HEK293 (cell line): ENCODE measurements at regions not wholly inside any gene's neighbourhood (a gene's known extent, or its start where the extent isn't known, plus 50 kb on each side); places are given as distances from the start of the nearest gene placed in this dataset.

Source experiments
- KLF9 ChIP-seq: fragments of 450-650 bp; formaldehyde crosslinking; IDR thresholded peaks from 2 replicates; pipeline ENCODE4 v1.5.1; 2016; ENCODE audit warnings: missing biosample characterization, missing genetic modification characterization, low read depth
- MEIS1 ChIP-seq: sonication (generic); formaldehyde crosslinking; IDR thresholded peaks from 2 replicates; pipeline ENCODE4 v1.8.1; 2022; ENCODE audit warnings: missing genetic modification reagents, mild to moderate bottlenecking, borderline replicate concordance
- ZNF266 ChIP-seq: fragments of 450-650 bp; formaldehyde crosslinking; IDR thresholded peaks from 2 replicates; pipeline ENCODE4 v1.5.1; 2016; ENCODE audit warnings: missing biosample characterization, missing genetic modification characterization, low read depth
- ZNF530 ChIP-seq: fragments of 450-650 bp; formaldehyde crosslinking; IDR thresholded peaks from 2 replicates; pipeline ENCODE4 v1.5.1; 2016; ENCODE audit warnings: low read depth, missing biosample characterization, missing genetic modification characterization
- TF ChIP-seq, protein P1 (sequence below): fragments of 450-650 bp; formaldehyde crosslinking; IDR thresholded peaks from 2 replicates; pipeline ENCODE4 v1.5.1; 2016; ENCODE audit warnings: missing biosample characterization, missing genetic modification characterization
- TF ChIP-seq, protein P2 (sequence below): fragments of 450-650 bp; formaldehyde crosslinking; IDR thresholded peaks from 2 replicates; pipeline ENCODE4 v1.5.1; 2016; ENCODE audit warnings: missing biosample characterization, missing genetic modification characterization
- TF ChIP-seq, protein P3 (sequence below): fragments of 450-650 bp; formaldehyde crosslinking; IDR thresholded peaks from 2 replicates; pipeline ENCODE4 v1.5.1; 2016; ENCODE audit warnings: missing biosample characterization, missing genetic modification characterization

DNA sequence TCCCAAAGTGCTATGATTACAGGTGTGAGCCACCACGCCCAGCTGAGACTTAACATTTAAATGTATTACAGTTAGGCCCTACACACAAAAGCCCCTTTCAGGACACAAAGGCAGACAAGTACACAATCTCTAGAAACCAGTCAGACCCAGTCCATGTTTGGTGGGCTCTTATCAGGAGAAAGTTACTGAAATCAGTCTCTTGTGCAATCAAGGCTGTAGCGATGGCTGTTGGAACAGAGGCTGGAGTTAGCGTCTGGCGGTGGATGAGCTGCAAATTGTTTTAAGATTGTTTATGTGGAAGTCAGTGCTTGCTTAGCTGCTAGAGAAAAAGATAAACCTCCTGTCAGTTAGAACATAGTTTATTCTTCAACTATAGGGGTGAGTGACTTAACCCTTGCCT is 89.5 kb upstream of the SNRPN start:
- no peak for TF ChIP-seq KLF9
- TF ChIP-seq, protein P1, sequence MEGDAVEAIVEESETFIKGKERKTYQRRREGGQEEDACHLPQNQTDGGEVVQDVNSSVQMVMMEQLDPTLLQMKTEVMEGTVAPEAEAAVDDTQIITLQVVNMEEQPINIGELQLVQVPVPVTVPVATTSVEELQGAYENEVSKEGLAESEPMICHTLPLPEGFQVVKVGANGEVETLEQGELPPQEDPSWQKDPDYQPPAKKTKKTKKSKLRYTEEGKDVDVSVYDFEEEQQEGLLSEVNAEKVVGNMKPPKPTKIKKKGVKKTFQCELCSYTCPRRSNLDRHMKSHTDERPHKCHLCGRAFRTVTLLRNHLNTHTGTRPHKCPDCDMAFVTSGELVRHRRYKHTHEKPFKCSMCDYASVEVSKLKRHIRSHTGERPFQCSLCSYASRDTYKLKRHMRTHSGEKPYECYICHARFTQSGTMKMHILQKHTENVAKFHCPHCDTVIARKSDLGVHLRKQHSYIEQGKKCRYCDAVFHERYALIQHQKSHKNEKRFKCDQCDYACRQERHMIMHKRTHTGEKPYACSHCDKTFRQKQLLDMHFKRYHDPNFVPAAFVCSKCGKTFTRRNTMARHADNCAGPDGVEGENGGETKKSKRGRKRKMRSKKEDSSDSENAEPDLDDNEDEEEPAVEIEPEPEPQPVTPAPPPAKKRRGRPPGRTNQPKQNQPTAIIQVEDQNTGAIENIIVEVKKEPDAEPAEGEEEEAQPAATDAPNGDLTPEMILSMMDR (tag by site-specific recombination), result no peak
- TF ChIP-seq, protein P2, sequence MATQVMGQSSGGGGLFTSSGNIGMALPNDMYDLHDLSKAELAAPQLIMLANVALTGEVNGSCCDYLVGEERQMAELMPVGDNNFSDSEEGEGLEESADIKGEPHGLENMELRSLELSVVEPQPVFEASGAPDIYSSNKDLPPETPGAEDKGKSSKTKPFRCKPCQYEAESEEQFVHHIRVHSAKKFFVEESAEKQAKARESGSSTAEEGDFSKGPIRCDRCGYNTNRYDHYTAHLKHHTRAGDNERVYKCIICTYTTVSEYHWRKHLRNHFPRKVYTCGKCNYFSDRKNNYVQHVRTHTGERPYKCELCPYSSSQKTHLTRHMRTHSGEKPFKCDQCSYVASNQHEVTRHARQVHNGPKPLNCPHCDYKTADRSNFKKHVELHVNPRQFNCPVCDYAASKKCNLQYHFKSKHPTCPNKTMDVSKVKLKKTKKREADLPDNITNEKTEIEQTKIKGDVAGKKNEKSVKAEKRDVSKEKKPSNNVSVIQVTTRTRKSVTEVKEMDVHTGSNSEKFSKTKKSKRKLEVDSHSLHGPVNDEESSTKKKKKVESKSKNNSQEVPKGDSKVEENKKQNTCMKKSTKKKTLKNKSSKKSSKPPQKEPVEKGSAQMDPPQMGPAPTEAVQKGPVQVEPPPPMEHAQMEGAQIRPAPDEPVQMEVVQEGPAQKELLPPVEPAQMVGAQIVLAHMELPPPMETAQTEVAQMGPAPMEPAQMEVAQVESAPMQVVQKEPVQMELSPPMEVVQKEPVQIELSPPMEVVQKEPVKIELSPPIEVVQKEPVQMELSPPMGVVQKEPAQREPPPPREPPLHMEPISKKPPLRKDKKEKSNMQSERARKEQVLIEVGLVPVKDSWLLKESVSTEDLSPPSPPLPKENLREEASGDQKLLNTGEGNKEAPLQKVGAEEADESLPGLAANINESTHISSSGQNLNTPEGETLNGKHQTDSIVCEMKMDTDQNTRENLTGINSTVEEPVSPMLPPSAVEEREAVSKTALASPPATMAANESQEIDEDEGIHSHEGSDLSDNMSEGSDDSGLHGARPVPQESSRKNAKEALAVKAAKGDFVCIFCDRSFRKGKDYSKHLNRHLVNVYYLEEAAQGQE (tag by site-specific recombination), result no peak
- TF ChIP-seq MEIS1 (CRISPR knock-in tag), result no peak
- TF ChIP-seq, protein P3, sequence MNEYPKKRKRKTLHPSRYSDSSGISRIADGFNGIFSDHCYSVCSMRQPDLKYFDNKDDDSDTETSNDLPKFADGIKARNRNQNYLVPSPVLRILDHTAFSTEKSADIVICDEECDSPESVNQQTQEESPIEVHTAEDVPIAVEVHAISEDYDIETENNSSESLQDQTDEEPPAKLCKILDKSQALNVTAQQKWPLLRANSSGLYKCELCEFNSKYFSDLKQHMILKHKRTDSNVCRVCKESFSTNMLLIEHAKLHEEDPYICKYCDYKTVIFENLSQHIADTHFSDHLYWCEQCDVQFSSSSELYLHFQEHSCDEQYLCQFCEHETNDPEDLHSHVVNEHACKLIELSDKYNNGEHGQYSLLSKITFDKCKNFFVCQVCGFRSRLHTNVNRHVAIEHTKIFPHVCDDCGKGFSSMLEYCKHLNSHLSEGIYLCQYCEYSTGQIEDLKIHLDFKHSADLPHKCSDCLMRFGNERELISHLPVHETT (tag by site-specific recombination), result no peak
- TF ChIP-seq ZNF266 (tag by site-specific recombination), result no peak
- TF ChIP-seq ZNF530 (tag by site-specific recombination), result no peak
